Thoracic aorta (tissue), 2 donors: ENCODE measurements at regions not wholly inside any gene's neighbourhood (a gene's known extent, or its start where the extent isn't known, plus 50 kb on each side); places are given as distances from the start of the nearest gene placed in this dataset.

Source experiments
- ATAC-seq: fragments of 150-250 bp; one replicate; pipeline ENCODE4 v1.8.0; 2017; ENCODE audit warnings: low read depth; ENCODE audit not compliant: insufficient number of reproducible peaks, low FRiP score
- DNase-seq: peaks from one replicate; pipeline ENCODE4 v3.0.0-alpha.2; 2020; ENCODE audit warnings: low spot score
- H3K27ac ChIP-seq, 2 donors: fragments of 200-600 bp; sonication (generic); 1 replicate in 1 of 2; 2 replicates in 1 of 2; pipeline ENCODE4 v1.5.1; 2016; ENCODE audit warnings: mild to moderate bottlenecking in 2 of 2, moderate library complexity in 2 of 2
- H3K27me3 ChIP-seq: fragments of 200-600 bp; sonication (generic); replicated peaks from 2 replicates; pipeline ENCODE4 v1.6.0; 2016; ENCODE audit warnings: mild to moderate bottlenecking; ENCODE audit not compliant: insufficient read depth
- H3K36me3 ChIP-seq: fragments of 200-600 bp; sonication (generic); one replicate; pipeline ENCODE4 v1.5.1; 2016
- H3K4me1 ChIP-seq, 2 donors: fragments of 200-600 bp; sonication (generic); 1 replicate in 1 of 2; 2 replicates in 1 of 2; pipeline versions ENCODE4 v1.5.1 to v1.6.0; 2016; ENCODE audit warnings: low read depth in 2 of 2, mild to moderate bottlenecking in 1 of 2; ENCODE audit not compliant: control insufficient read depth in 1 of 2
- H3K4me3 ChIP-seq: fragments of 200-600 bp; sonication (generic); 2 replicates; pipeline ENCODE4 v1.5.1; 2016; ENCODE audit warnings: mild to moderate bottlenecking
- H3K9me3 ChIP-seq: fragments of 200-600 bp; sonication (generic); 2 replicates; pipeline ENCODE4 v1.5.1; 2016
- CTCF ChIP-seq: fragments of 200-600 bp; sonication (generic); IDR thresholded peaks from one replicate; pipeline ENCODE4 v1.5.1; 2019; ENCODE audit warnings: antibody characterized with exemption

GRCh38 chr11:134794192-134794591, 382.1 kb upstream of the B3GAT1 start:
- no peaks in the 10 kb centered on the region for H3K9me3 ChIP-seq
- H3K4me3 ChIP-seq, result no peak overlapping the region
- no peak overlapping the region for H3K27ac ChIP-seq
- no peak for DNase-seq
- no peak for TF ChIP-seq CTCF
- no peaks in the 10 kb centered on the region for H3K4me1 ChIP-seq
- ATAC-seq, result no peak
- H3K36me3 ChIP-seq, result no peaks in the 10 kb centered on the region
- H3K27me3 ChIP-seq, result no peaks in the 10 kb centered on the region

GRCh38 chr11:134792677-134793076, 380.6 kb upstream of the B3GAT1 start:
- Histone ChIP-seq H3K27ac (no peak overlapping the region), H3K4me1 (no peaks in the 10 kb centered on the region), H3K9me3 (no peaks in the 10 kb centered on the region), H3K27me3 (no peaks in the 10 kb centered on the region), H3K4me3 (no peak overlapping the region), H3K36me3 (no peaks in the 10 kb centered on the region)
- ATAC-seq (no peak), DNase-seq (no peak)
- TF ChIP-seq CTCF, result no peak

GRCh38 chr11:134792044-134792443, 380.0 kb upstream of the B3GAT1 start:
- no peak for ATAC-seq
- no peak overlapping the region for H3K27ac ChIP-seq

GRCh38 chr11:134791102-134791501, 379.1 kb upstream of the B3GAT1 start:
- DNase-seq, result no peak
- Histone ChIP-seq H3K4me3 (no peak overlapping the region), H3K9me3 (no peaks in the 10 kb centered on the region), H3K27ac (no peak overlapping the region), H3K27me3 (no peaks in the 10 kb centered on the region), H3K4me1 (no peaks in the 10 kb centered on the region), H3K36me3 (no peaks in the 10 kb centered on the region)
- TF ChIP-seq CTCF, result no peak
- no peak for ATAC-seq

More at GRCh38 chr11:134792044-134792443, 380.0 kb upstream of the B3GAT1 start:
- Histone ChIP-seq H3K4me1 (no peaks in the 10 kb centered on the region), H3K27me3 (no peaks in the 10 kb centered on the region), H3K4me3 (no peak overlapping the region), H3K9me3 (no peaks in the 10 kb centered on the region), H3K36me3 (no peaks in the 10 kb centered on the region)
- no peak for DNase-seq
- TF ChIP-seq CTCF, result no peak

- Histone ChIP-seq H3K4me3 (no peak overlapping the region), H3K4me1 (no peaks in the 10 kb centered on the region), H3K9me3 (no peaks in the 10 kb centered on the region), H3K27me3 (no peaks in the 10 kb centered on the region), H3K36me3 (no peaks in the 10 kb centered on the region), H3K27ac (no peak overlapping the region)
- ATAC-seq (no peak), DNase-seq (no peak)
- TF ChIP-seq CTCF, result no peak
Observed at GRCh38 chr11:134789104-134789503, 377.1 kb upstream of the B3GAT1 start.
